ENCODE measurements at regions not wholly inside any gene's neighbourhood (a gene's known extent, or its start where the extent isn't known, plus 50 kb on each side); places are given as distances from the start of the nearest gene placed in this dataset.

DNA sequence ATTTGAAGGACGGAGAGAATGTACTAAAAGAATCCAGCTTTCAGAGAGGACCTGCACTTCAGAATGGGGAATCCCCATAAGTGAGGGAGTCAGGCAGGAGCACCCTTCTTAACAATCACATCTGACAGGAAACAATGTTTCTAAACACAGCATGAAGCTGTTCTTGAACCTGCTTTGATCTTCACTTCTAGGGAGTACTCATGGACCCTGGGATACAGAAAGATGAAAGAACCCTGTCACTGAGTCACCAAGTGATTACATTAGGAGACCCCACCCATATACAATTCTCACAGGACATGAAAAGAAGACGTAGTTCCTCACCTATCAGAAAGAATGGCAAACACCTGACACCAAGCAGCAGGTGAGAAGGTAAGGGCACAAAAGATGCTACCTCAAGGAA is 296.9 kb upstream of the ZC3H12C start:
- TF ChIP-seq, protein P1, sequence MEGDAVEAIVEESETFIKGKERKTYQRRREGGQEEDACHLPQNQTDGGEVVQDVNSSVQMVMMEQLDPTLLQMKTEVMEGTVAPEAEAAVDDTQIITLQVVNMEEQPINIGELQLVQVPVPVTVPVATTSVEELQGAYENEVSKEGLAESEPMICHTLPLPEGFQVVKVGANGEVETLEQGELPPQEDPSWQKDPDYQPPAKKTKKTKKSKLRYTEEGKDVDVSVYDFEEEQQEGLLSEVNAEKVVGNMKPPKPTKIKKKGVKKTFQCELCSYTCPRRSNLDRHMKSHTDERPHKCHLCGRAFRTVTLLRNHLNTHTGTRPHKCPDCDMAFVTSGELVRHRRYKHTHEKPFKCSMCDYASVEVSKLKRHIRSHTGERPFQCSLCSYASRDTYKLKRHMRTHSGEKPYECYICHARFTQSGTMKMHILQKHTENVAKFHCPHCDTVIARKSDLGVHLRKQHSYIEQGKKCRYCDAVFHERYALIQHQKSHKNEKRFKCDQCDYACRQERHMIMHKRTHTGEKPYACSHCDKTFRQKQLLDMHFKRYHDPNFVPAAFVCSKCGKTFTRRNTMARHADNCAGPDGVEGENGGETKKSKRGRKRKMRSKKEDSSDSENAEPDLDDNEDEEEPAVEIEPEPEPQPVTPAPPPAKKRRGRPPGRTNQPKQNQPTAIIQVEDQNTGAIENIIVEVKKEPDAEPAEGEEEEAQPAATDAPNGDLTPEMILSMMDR (IDR thresholded peaks at IDR 0.05; ENCODE audit: low read length, missing control alignments) = no peak
- no peak overlapping the region for H3K4me3 ChIP-seq (replicated peaks; ENCODE audit: low read depth, low read length)
- DNase-seq (ENCODE audit: low read depth) = no peak

DNA sequence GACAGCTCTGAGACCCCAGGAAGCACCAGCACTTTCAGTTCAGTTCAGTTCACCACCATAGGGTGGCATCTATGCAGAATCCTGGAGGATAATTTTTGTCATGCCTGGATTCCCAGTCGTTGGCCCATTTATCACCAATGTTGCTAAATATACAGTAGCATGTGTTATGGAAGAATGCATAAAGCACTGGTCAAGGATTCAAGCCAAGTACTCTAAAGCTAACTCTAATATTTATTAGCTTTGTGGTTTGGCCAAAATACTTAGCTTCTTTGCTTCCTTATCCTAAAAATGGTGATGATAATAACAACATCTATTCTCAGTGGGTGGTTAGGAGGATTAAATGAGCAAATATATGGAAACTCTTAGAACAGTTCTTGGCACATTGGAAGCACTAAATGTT is 294.7 kb upstream of the ZC3H12C start:
- no peak overlapping the region for H3K4me3 ChIP-seq (replicated peaks; ENCODE audit: low read depth, low read length)
- TF ChIP-seq, protein P1 (IDR thresholded peaks at IDR 0.05; ENCODE audit: low read length, missing control alignments) = no peak
- peak; percentile 10 for DNase-seq (ENCODE audit: low read depth)

DNA sequence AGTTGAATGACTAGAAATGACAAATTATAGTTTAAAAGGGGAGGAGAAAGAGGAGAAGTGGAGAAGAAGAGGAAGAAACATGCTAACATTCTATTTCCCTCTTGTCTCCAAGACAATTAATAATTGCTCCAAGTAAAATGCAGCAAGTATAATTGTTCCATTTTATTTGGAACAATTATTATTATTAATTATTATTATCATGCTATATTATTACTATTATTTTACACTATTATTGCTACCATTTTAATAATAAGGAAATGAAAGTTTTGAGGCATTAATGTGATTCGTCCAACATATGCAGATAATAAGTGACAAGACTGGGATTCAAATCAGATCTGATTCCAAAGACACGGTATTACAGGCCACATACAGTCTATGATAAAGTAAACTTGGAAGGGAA is 293.6 kb upstream of the ZC3H12C start:
- TF ChIP-seq, protein P1 (IDR thresholded peaks at IDR 0.05; ENCODE audit: low read length, missing control alignments) = no peak
- no peak overlapping the region for H3K4me3 ChIP-seq (replicated peaks; ENCODE audit: low read depth, low read length)
- no peak for DNase-seq (ENCODE audit: low read depth)

DNA sequence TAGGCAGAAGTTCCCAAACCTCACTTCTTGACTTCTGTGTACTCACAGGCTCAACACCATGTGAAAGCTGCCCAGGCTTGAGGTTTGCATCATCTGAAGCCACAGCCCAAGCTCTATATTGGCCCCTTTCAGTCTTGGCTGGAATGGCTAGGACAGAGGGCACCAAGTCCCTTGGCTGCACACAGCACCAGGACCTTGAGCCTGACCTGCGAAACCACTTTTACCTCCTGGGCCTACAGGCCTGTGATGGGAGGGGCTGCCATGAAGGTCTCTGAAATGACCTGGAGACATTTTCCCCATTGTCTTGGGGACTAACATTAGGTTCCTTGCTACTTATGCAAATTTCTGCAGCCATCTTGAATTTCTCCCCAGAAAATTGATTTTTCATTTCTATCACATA is 288.3 kb upstream of the ZC3H12C start:
- no peak for DNase-seq (ENCODE audit: low read depth)
- TF ChIP-seq, protein P1 (IDR thresholded peaks at IDR 0.05; ENCODE audit: low read length, missing control alignments) = no peak
- H3K4me3 ChIP-seq (replicated peaks; ENCODE audit: low read depth, low read length) = no peak overlapping the region

DNA sequence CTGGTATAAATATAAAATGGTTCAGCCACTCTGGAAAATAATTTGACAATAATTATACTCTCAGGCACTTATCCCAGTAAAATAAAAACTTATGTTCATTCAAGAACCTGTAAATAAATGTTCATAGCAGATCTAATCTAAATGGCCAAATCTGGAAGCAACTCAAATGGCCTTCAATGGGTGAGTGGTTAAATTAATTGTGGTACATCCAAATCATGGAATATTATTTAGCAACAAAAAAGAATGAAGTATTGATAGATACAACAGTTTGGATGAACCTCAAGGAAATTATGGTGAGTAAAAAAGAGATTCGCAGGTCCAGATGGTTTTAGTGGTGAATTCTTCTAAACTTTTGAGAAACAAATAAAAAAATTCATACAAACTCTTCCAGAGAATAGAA is 287.0 kb upstream of the ZC3H12C start:
- TF ChIP-seq, protein P1 (IDR thresholded peaks at IDR 0.05; ENCODE audit: low read length, missing control alignments) = no peak
- H3K4me3 ChIP-seq (replicated peaks; ENCODE audit: low read depth, low read length) = no peak overlapping the region
- no peak for DNase-seq (ENCODE audit: low read depth)

DNA sequence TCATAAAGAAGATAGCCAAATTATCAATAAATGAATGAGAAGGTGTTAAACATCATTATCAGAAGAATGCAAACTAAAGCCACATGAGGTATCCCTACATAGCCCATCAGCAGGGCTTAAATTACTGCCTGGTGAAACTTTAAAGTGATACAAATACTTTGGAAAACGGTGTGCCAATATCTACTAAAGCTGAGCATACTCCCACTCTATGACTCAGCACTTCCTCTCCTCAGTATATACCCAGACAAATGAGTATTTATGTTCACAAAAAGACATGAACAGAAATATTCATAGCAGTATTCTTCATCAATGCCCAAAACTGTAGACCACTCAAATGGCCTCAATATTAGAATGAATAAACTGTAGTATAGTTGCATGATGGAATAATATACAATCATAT is 284.6 kb upstream of the ZC3H12C start:
- TF ChIP-seq, protein P1 (IDR thresholded peaks at IDR 0.05; ENCODE audit: low read length, missing control alignments) = no peak
- peak; percentile 76 for DNase-seq (ENCODE audit: low read depth)
- H3K4me3 ChIP-seq (replicated peaks; ENCODE audit: low read depth, low read length) = no peak overlapping the region

DNA sequence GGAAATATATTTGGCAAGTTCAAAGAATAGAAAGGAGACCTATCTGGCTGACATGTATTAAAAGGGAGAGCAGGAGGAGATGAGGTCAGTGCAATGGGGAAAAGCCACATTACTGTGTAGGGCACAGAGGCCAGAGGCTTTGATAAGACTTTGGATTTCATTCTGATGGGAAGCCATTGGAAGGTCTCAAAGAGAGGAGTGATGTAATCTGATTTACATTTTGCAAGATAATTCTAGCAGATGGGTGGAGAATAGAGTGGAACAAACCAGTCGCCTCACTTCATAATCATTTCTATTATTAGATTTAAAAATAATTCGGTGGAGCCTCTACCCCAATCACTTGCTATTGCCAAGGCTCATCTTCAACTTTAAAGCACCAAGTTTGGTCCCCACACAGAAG is 278.4 kb upstream of the ZC3H12C start:
- no peak for DNase-seq (ENCODE audit: low read depth)
- no peak overlapping the region for H3K4me3 ChIP-seq (replicated peaks; ENCODE audit: low read depth, low read length)
- TF ChIP-seq, protein P1 (IDR thresholded peaks at IDR 0.05; ENCODE audit: low read length, missing control alignments) = no peak
